ENCODE measurements at regions not wholly inside any gene's neighbourhood (a gene's known extent, or its start where the extent isn't known, plus 50 kb on each side); places are given as distances from the start of the nearest gene placed in this dataset.

- TF ChIP-seq CTCF (IDR thresholded peaks at IDR 0.05) (no peak), EZH2 (IDR thresholded peaks at IDR 0.05; ENCODE audit: borderline replicate concordance, insufficient read depth, low read depth, low read length, poor library complexity, severe bottlenecking) (no peak)
Measured at GRCh38 chr10:65753532-65753931, 1172.3 kb upstream of the LRRTM3 start.

Data from B cell (primary cell).